ENCODE measurements at regions not wholly inside any gene's neighbourhood (a gene's known extent, or its start where the extent isn't known, plus 50 kb on each side); places are given as distances from the start of the nearest gene placed in this dataset.

DNA sequence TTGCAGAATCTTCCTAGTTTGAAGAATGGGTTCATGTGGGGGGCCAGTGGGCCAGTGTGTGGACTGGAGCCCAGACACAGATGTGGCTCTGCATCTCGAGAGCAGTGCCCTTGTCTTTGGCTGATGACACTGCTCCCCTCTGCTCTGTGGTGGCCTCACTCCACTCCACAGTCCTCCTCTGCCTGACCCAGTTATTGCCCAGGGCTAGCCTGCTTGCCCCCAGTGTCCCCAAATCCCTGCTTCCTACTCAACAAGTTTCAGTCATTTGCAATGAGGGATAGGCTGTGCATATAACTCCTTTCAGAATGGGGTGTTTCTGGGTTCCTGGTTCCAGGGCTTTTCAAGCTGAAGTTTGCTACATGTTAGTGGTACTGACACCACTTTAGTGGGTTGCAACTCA is 177.5 kb downstream of the SNX10 start:
- H4K8ac ChIP-seq (ENCODE audit: extremely low read depth, insufficient read depth, low read length): no peak overlapping the region
- H3K4me2 ChIP-seq (ENCODE audit: insufficient read depth in 1 of 2, low read depth in 2 of 2, low read length in 2 of 2): no peak overlapping the region
- ChIA-PET CTCF (ENCODE audit: partially characterized antibody) (interaction anchor here (1.0 to 2.1 kb wide), 3 partner anchors 10 to 23 kb away, joined by 3 to 9 read pairs (median 3); no protein-coding TSS in a partner anchor), POLR2A (ENCODE audit: partially characterized antibody) (no interaction called here)
- H2BK120ac ChIP-seq (replicated peaks; ENCODE audit: low read depth, low read length): no peak overlapping the region
- no peaks in the 10 kb centered on the region for H3K36me3 ChIP-seq (ENCODE audit: control insufficient read depth in 2 of 4, insufficient read depth in 4 of 4, low read length in 3 of 4)
- no peaks in the 10 kb centered on the region; a peak in 1 of 7 replicates for H3K27me3 ChIP-seq (replicated peaks in 1 of 4; ENCODE audit: control insufficient read depth in 3 of 4, extremely low read depth in 1 of 4, insufficient read depth in 3 of 4, low read length in 3 of 4)
- no peak for TF ChIP-seq BCL11A (IDR thresholded peaks at IDR 0.05; ENCODE audit: low read depth in 2 of 2, low read length in 2 of 2)
- no peak for TF ChIP-seq CREB1 (IDR thresholded peaks at IDR 0.05)
- no peaks in the 10 kb centered on the region for H3K4me1 ChIP-seq (replicated peaks in 1 of 4; ENCODE audit: control insufficient read depth in 3 of 4, insufficient read depth in 4 of 4, low read length in 3 of 4)
- H3K79me1 ChIP-seq (ENCODE audit: low read depth, low read length): no peaks in the 10 kb centered on the region
- H2AK5ac ChIP-seq (ENCODE audit: low read depth, low read length): no peak overlapping the region
- H2BK5ac ChIP-seq (ENCODE audit: low read depth, low read length): no peak overlapping the region
- no peak overlapping the region for H4K5ac ChIP-seq (ENCODE audit: insufficient read length, low read depth, low read length)
- no peaks in the 10 kb centered on the region for H3K79me2 ChIP-seq (ENCODE audit: control insufficient read depth in 1 of 2, insufficient read depth in 2 of 2, low read length in 2 of 2)
- H3K23ac ChIP-seq (ENCODE audit: insufficient read length): no peak overlapping the region
- no peak overlapping the region for H3K9ac ChIP-seq (replicated peaks in 1 of 4; ENCODE audit: extremely low read depth in 1 of 4, low read depth in 3 of 4, low read length in 3 of 4)
- H4K20me1 ChIP-seq (replicated peaks in 1 of 2; ENCODE audit: control insufficient read depth in 1 of 2, insufficient read depth in 2 of 2, low read length in 2 of 2): no peaks in the 10 kb centered on the region
- no peak overlapping the region for H4K91ac ChIP-seq (replicated peaks; ENCODE audit: insufficient read length, low read length)
- H3K9me3 ChIP-seq (ENCODE audit: insufficient read depth in 2 of 2, low read depth in 1 of 2, low read length in 1 of 2): no peaks in the 10 kb centered on the region
- H2AFZ ChIP-seq (ENCODE audit: low read length): no peak overlapping the region
- H2BK12ac ChIP-seq (ENCODE audit: low read depth, low read length): no peak overlapping the region
- 82% methylated on average over 1 of the region's 1 CpG; no CpG with 5 or more reads in 1 of the 2 experiments for WGBS, 2 experiments (ENCODE audit: extremely low coverage in 1 of 2, insufficient coverage in 1 of 2, insufficient read length in 1 of 2, insufficient replicate concordance in 2 of 2, low coverage in 1 of 2, low lambda C conversion rate in 2 of 2, missing lambda C conversion rate in 1 of 2)
- H3K56ac ChIP-seq (replicated peaks; ENCODE audit: insufficient read length, low read depth, low read length): no peak overlapping the region
- no peak overlapping the region for H3K4ac ChIP-seq (replicated peaks; ENCODE audit: insufficient read length, low read depth, low read length)
- H2BK20ac ChIP-seq (ENCODE audit: low read length): no peak overlapping the region
- H3K14ac ChIP-seq (ENCODE audit: insufficient read length): no peak overlapping the region
- H2BK15ac ChIP-seq (ENCODE audit: low read length): no peak overlapping the region
- H3K23me2 ChIP-seq (ENCODE audit: low read depth, low read length): peaks cover 2% of the 10 kb centered on the region; the same call in 1 of the 2 replicates
- no peak overlapping the region for H3K18ac ChIP-seq (ENCODE audit: extremely low read depth, low read length)
- FAIRE-seq (no peak), DNase-seq (ENCODE audit: low read depth in 1 of 2, low spot score in 2 of 2) (no peak)
- H3K27ac ChIP-seq (ENCODE audit: low read depth, low read length): no peak overlapping the region
- no peak overlapping the region for H3K4me3 ChIP-seq (ENCODE audit: extremely low read depth in 1 of 4, insufficient read depth in 2 of 4, low read depth in 3 of 4, low read length in 4 of 4)
